HCT116 (cell line): ENCODE measurements at regions not wholly inside any gene's neighbourhood (a gene's known extent, or its start where the extent isn't known, plus 50 kb on each side); places are given as distances from the start of the nearest gene placed in this dataset.

Experiments used
- ATAC-seq: fragments of 200-7000 bp; cut with Tn5 transposase; 2 replicates; pipeline ENCODE4 v1.9.1; 2020; ENCODE audit warnings: mild to moderate bottlenecking, moderate library complexity
- BruUV-seq: library from RNA; stranded (reverse); fragments of 400-500 nt; replicated peaks from 2 replicates; lab custom pipeline; 2021; lab: Mats Ljungman, UMichigan
- CTCF ChIA-PET: fragments of 300-600 bp; sonication (Branson Sonifier 250); formaldehyde crosslinking; loops from one replicate; lab custom pipeline; 2021; ENCODE audit warnings: antibody characterized with exemption; lab: Charles Lee
- POLR2A ChIA-PET: fragments of 300-600, 350-600 bp; sonication (Branson Sonifier 250); formaldehyde crosslinking; loops from one replicate; lab custom pipeline; 2021; ENCODE audit warnings: antibody characterized with exemption; lab: Charles Lee
- RAD21 ChIA-PET, 2 experiments: fragments of 300-600 bp; sonication (Branson Sonifier 250); formaldehyde crosslinking; loops; one replicate each; lab custom pipeline; 2023; ENCODE audit warnings: low total read pairs in 2 of 2; ENCODE audit not compliant: uncharacterized antibody in 2 of 2, unreplicated experiment in 2 of 2, low non-redundant PET in 1 of 2; lab: Charles Lee
- DNase-seq: peaks from one replicate; pipeline ENCODE4 v3.0.0-alpha.2; 2010; ENCODE audit warnings: low read depth, low spot score
- H2AFZ ChIP-seq: fragments of 200-600 bp; shearing (Covaris generic), sonication (generic); 2 replicates; pipeline ENCODE4 v1.6.1; 2017; ENCODE audit warnings: low read depth, mixed run types, mixed read lengths, antibody characterized with exemption, low read length; ENCODE audit not compliant: poor library complexity, severe bottlenecking
- H3K27ac ChIP-seq: 2 replicates; pipeline ENCODE4 v1.5.1; 2012; ENCODE audit warnings: low read depth, low read length
- H3K27me3 ChIP-seq: fragments of 200-600 bp; sonication (generic); 2 replicates; pipeline ENCODE4 v1.6.1; 2016; ENCODE audit warnings: mixed run types, low read length, mixed read lengths; ENCODE audit not compliant: insufficient read depth
- H3K36me3 ChIP-seq, 2 experiments: fragments of 200-500 bp in 1 of 2; fragments of 200-600 bp in 1 of 2; sonication (Bioruptor generic) in 1 of 2; sonication (generic) in 1 of 2; 2 replicates each; pipeline versions ENCODE4 v1.5.1 to v1.6.1; 2014 to 2016; ENCODE audit warnings: low read length in 2 of 2, inconsistent platforms in 1 of 2, mixed read lengths in 1 of 2, mixed run types in 1 of 2; ENCODE audit not compliant: insufficient read depth in 2 of 2, control insufficient read depth in 1 of 2
- H3K4me1 ChIP-seq, 2 experiments: fragments of 200-600 bp in 1 of 2; sonication (generic) in 1 of 2; 2 replicates each; pipeline versions ENCODE4 v1.5.1 to v1.6.1; 2012 to 2017; ENCODE audit warnings: low read length in 2 of 2, inconsistent platforms in 1 of 2, mild to moderate bottlenecking in 1 of 2, mixed read lengths in 1 of 2, mixed run types in 1 of 2, moderate library complexity in 1 of 2; ENCODE audit not compliant: insufficient read depth in 2 of 2, control insufficient read depth in 1 of 2
- H3K4me2 ChIP-seq: fragments of 200-600 bp; sonication (generic); 2 replicates; pipeline ENCODE4 v1.6.1; 2017; ENCODE audit warnings: mixed run types, low read length, mixed read lengths
- H3K4me3 ChIP-seq, 2 experiments: fragments of 200-600 bp in 1 of 2; sonication (generic) in 1 of 2; replicated peaks in 1 of 2; 2 replicates each; pipeline ENCODE4 v1.5.1; 2011 to 2016; ENCODE audit warnings: low read length in 2 of 2, control low read depth in 1 of 2, low read depth in 1 of 2, mild to moderate bottlenecking in 1 of 2, mixed read lengths in 1 of 2, mixed run types in 1 of 2
- H3K79me2 ChIP-seq: fragments of 200-600 bp; sonication (generic); 2 replicates; pipeline ENCODE4 v1.6.1; 2017; ENCODE audit warnings: mild to moderate bottlenecking, mixed run types, low read length, moderate library complexity, mixed read lengths; ENCODE audit not compliant: insufficient read depth
- H3K9ac ChIP-seq: fragments of 200-600 bp; sonication (generic); 2 replicates; pipeline ENCODE4 v1.6.1; 2016; ENCODE audit warnings: low read length, mixed read lengths
- H3K9me2 ChIP-seq: fragments of 200-600 bp; sonication (generic), shearing (Covaris generic); 2 replicates; pipeline ENCODE4 v1.6.1; 2017; ENCODE audit warnings: mixed run types, mild to moderate bottlenecking, moderate library complexity; ENCODE audit not compliant: insufficient read depth
- H3K9me3 ChIP-seq, 2 experiments: fragments of 200-500 bp in 1 of 2; fragments of 200-600 bp in 1 of 2; sonication (Bioruptor generic) in 1 of 2; sonication (generic) in 1 of 2; 2 replicates each; pipeline ENCODE4 v1.6.1; 2014 to 2017; ENCODE audit warnings: low read length in 2 of 2, mixed read lengths in 2 of 2, inconsistent platforms in 1 of 2, low read depth in 1 of 2, mild to moderate bottlenecking in 1 of 2, mixed run types in 1 of 2, moderate library complexity in 1 of 2; ENCODE audit not compliant: control insufficient read depth in 1 of 2, insufficient read depth in 1 of 2
- H4K20me1 ChIP-seq: fragments of 200-600 bp; sonication (generic), shearing (Covaris generic); 2 replicates; pipeline ENCODE4 v1.6.1; 2017; ENCODE audit warnings: mixed run types, mild to moderate bottlenecking, moderate library complexity; ENCODE audit not compliant: insufficient read depth
- JUND ChIP-seq: IDR thresholded peaks from 2 replicates; pipeline ENCODE4 v1.6.1; 2012
- intact Hi-C: fragments of 100-400 bp; cut with micrococcal nuclease; formaldehyde crosslinking; loops from 2 replicates; pipeline ENCODE4 v1.10.0; 2022
- TF ChIP-seq, protein P1 (sequence below): IDR thresholded peaks from 2 replicates; pipeline ENCODE4 v1.6.1; 2012

DNA sequence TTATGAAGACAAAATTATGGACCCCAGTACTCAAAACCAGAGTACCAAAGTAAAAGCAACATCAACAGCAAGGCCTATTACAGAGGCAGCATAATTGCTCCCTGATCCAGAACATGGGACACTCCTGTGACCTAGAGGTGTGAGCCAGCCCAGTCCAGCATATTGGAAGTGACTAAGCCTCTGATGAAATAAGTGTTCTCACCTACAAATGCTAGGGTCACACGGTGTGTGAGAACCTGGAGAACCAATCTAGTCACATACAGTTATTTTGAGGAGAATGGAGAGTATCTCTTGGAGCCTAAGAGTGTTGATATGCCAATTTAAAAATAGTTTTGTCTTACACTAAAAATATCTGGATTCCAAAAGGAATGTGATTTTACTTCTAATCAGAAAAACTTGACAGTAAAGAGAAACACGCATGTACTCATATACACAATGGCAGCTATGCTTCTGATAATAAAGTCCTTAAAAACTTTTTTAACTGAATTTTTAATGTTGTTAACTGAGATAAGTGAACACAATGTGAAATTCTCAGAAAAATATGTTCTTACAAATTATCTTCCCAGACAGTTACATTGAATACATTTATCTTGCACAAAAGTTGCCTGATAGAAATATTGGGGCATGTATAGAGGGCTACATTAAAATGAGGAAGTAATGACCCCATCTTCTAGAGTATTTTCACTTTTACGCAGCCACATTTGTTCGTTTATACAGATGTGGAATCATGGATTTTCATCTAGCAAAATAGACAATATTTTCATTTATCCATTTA lies 56.8 kb upstream of the CD36 start:
- POLR2A ChIA-PET = no interaction called here
- TF ChIP-seq JUND = no peak
- TF ChIP-seq, all 23 proteins: peak for 0
- H3K9me3 ChIP-seq = no peaks in the 10 kb centered on the region
- DNase-seq = no peak
- CTCF ChIA-PET = no interaction called here
- intact Hi-C loops = no loop called here
- no peaks in the 10 kb centered on the region for H3K27me3 ChIP-seq
- no peak overlapping the region for H3K4me2 ChIP-seq
- RAD21 ChIA-PET = no interaction called here
- BruUV-seq = no TSS peak
- H2AFZ ChIP-seq = no peak overlapping the region
- H3K79me2 ChIP-seq = no peaks in the 10 kb centered on the region
- H3K36me3 ChIP-seq = no peaks in the 10 kb centered on the region
- H3K4me3 ChIP-seq = no peak overlapping the region
- H3K9me2 ChIP-seq = no peaks in the 10 kb centered on the region
- no peak overlapping the region for H3K27ac ChIP-seq
- peaks cover 0 to 5% of the 10 kb centered on the region in 2 experiments; a peak in 1 of 4 replicates for H3K4me1 ChIP-seq
- no peak overlapping the region for H3K9ac ChIP-seq
- no peaks in the 10 kb centered on the region for H4K20me1 ChIP-seq
- no peak for ATAC-seq

- H3K9me2 ChIP-seq = no peaks in the 10 kb centered on the region
- intact Hi-C loops = no loop called here
- no peaks in the 10 kb centered on the region for H3K9me3 ChIP-seq
- H3K4me1 ChIP-seq = peaks cover 0 to 5% of the 10 kb centered on the region in 2 experiments; a peak in 1 of 4 replicates
- ChIA-PET CTCF (no interaction called here), POLR2A (no interaction called here), RAD21 (no interaction called here)
- DNase-seq = no peak
- H3K27ac ChIP-seq = no peak overlapping the region
- H3K36me3 ChIP-seq = no peaks in the 10 kb centered on the region
- H4K20me1 ChIP-seq = no peaks in the 10 kb centered on the region
- no TSS peak for BruUV-seq
- H3K27me3 ChIP-seq = no peaks in the 10 kb centered on the region
- no peak overlapping the region for H3K4me3 ChIP-seq
- no peak overlapping the region for H3K4me2 ChIP-seq
- TF ChIP-seq, protein P1, sequence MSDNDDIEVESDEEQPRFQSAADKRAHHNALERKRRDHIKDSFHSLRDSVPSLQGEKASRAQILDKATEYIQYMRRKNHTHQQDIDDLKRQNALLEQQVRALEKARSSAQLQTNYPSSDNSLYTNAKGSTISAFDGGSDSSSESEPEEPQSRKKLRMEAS = no peak
- no peak for ATAC-seq
- H2AFZ ChIP-seq = no peak overlapping the region
- H3K79me2 ChIP-seq = no peaks in the 10 kb centered on the region
- H3K9ac ChIP-seq = no peak overlapping the region
Measured at GRCh38 chr7:80583901-80584300, 54.5 kb upstream of the CD36 start.
